SK-N-SH (cell line): ENCODE measurements at regions not wholly inside any gene's neighbourhood (a gene's known extent, or its start where the extent isn't known, plus 50 kb on each side); places are given as distances from the start of the nearest gene placed in this dataset.
A peak's percentile ranks its signal among the peaks of the same experiment; 100 is the strongest.

Experiments
- CTCF ChIA-PET: fragments of 300-600, 350-600 bp; formaldehyde crosslinking; extraction: SDS; loops from one replicate; lab custom pipeline; 2021; lab: Yijun Ruan, JAX
- POLR2A ChIA-PET: fragments of 350-600 bp; sonication (Branson Sonifier 250); formaldehyde crosslinking; extraction: SDS; loops from one replicate; lab custom pipeline; 2020; ENCODE audit warnings: antibody characterized with exemption, inconsistent platforms; lab: Yijun Ruan, JAX
- DNase-seq: peaks from one replicate; pipeline ENCODE4 v3.0.0; 2012
- H2AFZ ChIP-seq: fragments of 200-600 bp; sonication (generic); 2 replicates; pipeline ENCODE4 v1.8.1; 2016; ENCODE audit warnings: antibody characterized with exemption, mild to moderate bottlenecking, low read depth
- H3F3A ChIP-seq: fragments of 200-600 bp; sonication (generic); replicated peaks from 2 replicates; pipeline ENCODE3; 2016; ENCODE audit warnings: antibody characterized with exemption, mild to moderate bottlenecking; ENCODE audit not compliant: insufficient read depth
- H3K27ac ChIP-seq, 2 experiments: fragments of 200-500 bp in 1 of 2; fragments of 200-600 bp in 1 of 2; sonication (Bioruptor generic) in 1 of 2; sonication (generic), shearing (Covaris generic) in 1 of 2; 2 replicates each; pipeline versions ENCODE4 v1.5.1 to v1.6.1; 2014 to 2016; ENCODE audit warnings: low read depth in 2 of 2, inconsistent platforms in 1 of 2, low read length in 1 of 2, mild to moderate bottlenecking in 1 of 2, mixed read lengths in 1 of 2
- H3K27me3 ChIP-seq: fragments of 200-600 bp; sonication (generic), shearing (Covaris generic); 2 replicates; pipeline ENCODE4 v1.6.1; 2016; ENCODE audit warnings: mixed run types; ENCODE audit not compliant: insufficient read depth
- H3K36me3 ChIP-seq, 2 experiments: fragments of 200-500 bp in 1 of 2; fragments of 200-600 bp in 1 of 2; sonication (Bioruptor generic) in 1 of 2; sonication (generic) in 1 of 2; replicated peaks in 1 of 2; 2 replicates each; pipeline versions ENCODE3 to v1.5.1; 2014 to 2016; ENCODE audit warnings: low read length in 1 of 2, mild to moderate bottlenecking in 1 of 2; ENCODE audit not compliant: insufficient read depth in 2 of 2, control insufficient read depth in 1 of 2
- H3K4me1 ChIP-seq, 2 experiments: fragments of 200-500 bp in 1 of 2; fragments of 200-600 bp in 1 of 2; sonication (Bioruptor generic) in 1 of 2; sonication (generic), shearing (Covaris generic) in 1 of 2; 2 replicates each; pipeline versions ENCODE4 v1.5.1 to v1.6.1; 2014 to 2016; ENCODE audit warnings: low read depth in 1 of 2, low read length in 1 of 2, mixed run types in 1 of 2; ENCODE audit not compliant: insufficient read depth in 2 of 2, control insufficient read depth in 1 of 2
- H3K4me2 ChIP-seq: fragments of 200-600 bp; sonication (generic), shearing (Covaris generic); 2 replicates; pipeline ENCODE4 v1.6.1; 2017; ENCODE audit warnings: mixed run types
- H3K4me3 ChIP-seq, 2 experiments: fragments of 200-500 bp in 1 of 2; fragments of 200-600 bp in 1 of 2; sonication (Bioruptor generic) in 1 of 2; sonication (generic), shearing (Covaris generic) in 1 of 2; 2 replicates each; pipeline versions ENCODE4 v1.5.1 to v1.8.1; 2014 to 2016; ENCODE audit warnings: low read depth in 2 of 2, inconsistent platforms in 1 of 2, low read length in 1 of 2, mild to moderate bottlenecking in 1 of 2, mixed read lengths in 1 of 2, moderate library complexity in 1 of 2
- H3K79me2 ChIP-seq: fragments of 200-600 bp; sonication (generic); 2 replicates; pipeline ENCODE4 v1.8.1; 2017; ENCODE audit warnings: mild to moderate bottlenecking; ENCODE audit not compliant: insufficient read depth
- H3K9ac ChIP-seq: fragments of 200-600 bp; sonication (generic); 2 replicates; pipeline ENCODE4 v1.6.1; 2017; ENCODE audit warnings: mixed run types
- H3K9me2 ChIP-seq: fragments of 200-600 bp; sonication (generic); 2 replicates; pipeline ENCODE4 v1.6.1; 2017; ENCODE audit warnings: mixed run types
- H3K9me3 ChIP-seq: fragments of 200-600 bp; sonication (generic); 2 replicates; pipeline ENCODE4 v1.6.1; 2017; ENCODE audit warnings: mixed run types, mild to moderate bottlenecking, moderate library complexity
- H4K20me1 ChIP-seq: fragments of 200-600 bp; sonication (generic); 2 replicates; pipeline ENCODE4 v1.6.1; 2017; ENCODE audit warnings: mild to moderate bottlenecking, mixed run types; ENCODE audit not compliant: insufficient read depth
- CTCF ChIP-seq: fragments of 200-600 bp; sonication (generic); IDR thresholded peaks from 2 replicates; pipeline ENCODE4 v1.6.1; 2017; ENCODE audit warnings: antibody characterized with exemption, mild to moderate bottlenecking, moderate library complexity
- ELF1 ChIP-seq: IDR thresholded peaks from 2 replicates; pipeline ENCODE4 v1.4.0; 2012
- EP300 ChIP-seq, 2 experiments: IDR thresholded peaks; 2 replicates each; pipeline versions ENCODE4 v1.4.0 to v1.6.1; 2012; ENCODE audit warnings: borderline replicate concordance in 1 of 2, low read depth in 1 of 2, low read length in 1 of 2
- EZH2phosphoT487 ChIP-seq: fragments of 200-600 bp; sonication (generic); IDR thresholded peaks from 2 replicates; pipeline ENCODE4 v1.6.1; 2017; ENCODE audit warnings: low read depth, mixed run types, mild to moderate bottlenecking, antibody characterized with exemption, moderate library complexity, borderline replicate concordance
- FOXJ3 ChIP-seq: sonication (generic); formaldehyde crosslinking; IDR thresholded peaks from 2 replicates; pipeline ENCODE4 v1.5.1; 2020; ENCODE audit warnings: mild to moderate bottlenecking, missing genetic modification reagents
- FOXM1 ChIP-seq: IDR thresholded peaks from 2 replicates; pipeline ENCODE4 v1.4.0; 2012; ENCODE audit warnings: low read depth, mild to moderate bottlenecking
- GATA2 ChIP-seq: sonication (generic); formaldehyde crosslinking; IDR thresholded peaks from 2 replicates; pipeline ENCODE4 v1.5.0; 2020; ENCODE audit warnings: mild to moderate bottlenecking, missing genetic modification reagents
- JUND ChIP-seq: IDR thresholded peaks from 2 replicates; pipeline ENCODE4 v1.4.0; 2012
- NFIC ChIP-seq: IDR thresholded peaks from 2 replicates; pipeline ENCODE4 v1.4.0; 2012; ENCODE audit warnings: borderline replicate concordance
- NRF1 ChIP-seq: IDR thresholded peaks from 2 replicates; pipeline ENCODE4 v1.6.1; 2012; ENCODE audit warnings: low read depth, mild to moderate bottlenecking, low read length
- PBX3 ChIP-seq: IDR thresholded peaks from 2 replicates; pipeline ENCODE4; 2012
- RAD21 ChIP-seq: IDR thresholded peaks from 2 replicates; pipeline ENCODE4 v1.6.1; 2012; ENCODE audit warnings: mild to moderate bottlenecking, low read length
- REST ChIP-seq: IDR thresholded peaks from 2 replicates; pipeline ENCODE4 v1.6.1; 2012; ENCODE audit warnings: mild to moderate bottlenecking, low read depth, low read length, moderate library complexity
- TCF12 ChIP-seq: IDR thresholded peaks from 2 replicates; pipeline ENCODE4 v1.4.0; 2012
- USF1 ChIP-seq: IDR thresholded peaks from 2 replicates; pipeline ENCODE4 v1.4.0; 2012; ENCODE audit warnings: low read depth, borderline replicate concordance
- ZBTB33 ChIP-seq: IDR thresholded peaks from 2 replicates; pipeline ENCODE4 v1.4.0; 2012; ENCODE audit warnings: low read depth, borderline replicate concordance
- WGBS: methylation state at CpG from one replicate; pipeline ENCODE4 v1.1.6; 2017; ENCODE audit warnings: low lambda C conversion rate; 5-methylcytosine and 5-hydroxymethylcytosine counted together

GRCh38 chr3:139797724-139798343 is 120.1 kb upstream of the NMNAT3 start:
- Histone ChIP-seq H3K36me3 (no peaks in the 10 kb centered on the region), H3K4me3 (no peak overlapping the region), H3K27me3 (no peaks in the 10 kb centered on the region), H3F3A (no peaks in the 10 kb centered on the region), H3K9ac (no peak overlapping the region), H3K27ac (no peak overlapping the region), H3K79me2 (no peaks in the 10 kb centered on the region), H4K20me1 (no peaks in the 10 kb centered on the region), H2AFZ (no peak overlapping the region), H3K9me3 (no peaks in the 10 kb centered on the region)
- ChIA-PET CTCF (interaction anchor here (1.5 kb wide), 1 partner anchor 15 kb away, joined by 3 read pairs; no protein-coding TSS in a partner anchor), POLR2A (no interaction called here)
- WGBS: 51% methylated on average over 8 of the region's 8 CpGs
- TF ChIP-seq RAD21: no peak
- no peak for TF ChIP-seq USF1
- TF ChIP-seq GATA2 (CRISPR knock-in tag): no peak
- no peak for TF ChIP-seq CTCF
- no peak for TF ChIP-seq EZH2phosphoT487
- peak; percentile 85 for TF ChIP-seq REST
- TF ChIP-seq NRF1: no peak
- TF ChIP-seq, all 33 proteins: peak for 1
- H3K9me2 ChIP-seq: no peaks in the 10 kb centered on the region
- no peaks in the 10 kb centered on the region for H3K4me1 ChIP-seq
- H3K4me2 ChIP-seq: no peak overlapping the region
- no peak for DNase-seq

GRCh38 chr3:139794469-139795265 is 116.9 kb upstream of the NMNAT3 start:
- DNase-seq: no peak
- Histone ChIP-seq H3K27me3 (no peaks in the 10 kb centered on the region), H4K20me1 (no peaks in the 10 kb centered on the region), H3K4me1 (no peaks in the 10 kb centered on the region), H3F3A (no peaks in the 10 kb centered on the region), H3K36me3 (no peaks in the 10 kb centered on the region), H3K9me3 (no peaks in the 10 kb centered on the region), H3K4me2 (no peak overlapping the region), H3K9ac (no peak overlapping the region), H3K79me2 (no peaks in the 10 kb centered on the region), H3K27ac (no peak overlapping the region), H2AFZ (no peak overlapping the region), H3K4me3 (no peak overlapping the region), H3K9me2 (no peaks in the 10 kb centered on the region)
- WGBS: 13% methylated on average over 6 of the region's 6 CpGs
- ChIA-PET CTCF (interaction anchor here (0.9 to 1.3 kb wide), 2 partner anchors 9 to 64 kb away, joined by 3 to 4 read pairs; no protein-coding TSS in a partner anchor), POLR2A (no interaction called here)
- TF ChIP-seq FOXJ3 (CRISPR knock-in tag) (no peak), PBX3 (no peak), NFIC (no peak), TCF12 (no peak), USF1 (no peak), ELF1 (no peak), JUND (no peak), ZBTB33 (no peak), FOXM1 (no peak), EP300 (IDR thresholded peaks at IDR 0.05; ENCODE audit: borderline replicate concordance in 1 of 2, low read depth in 1 of 2, low read length in 1 of 2) (no peak)
